ENCODE measurements at regions not wholly inside any gene's neighbourhood (a gene's known extent, or its start where the extent isn't known, plus 50 kb on each side); places are given as distances from the start of the nearest gene placed in this dataset.

- no TSS peak for BruUV-seq (replicated peaks)
- Histone ChIP-seq H3K4me1 (ENCODE audit: control insufficient read depth, extremely low read depth, insufficient read depth, low read length) (no peaks in the 10 kb centered on the region), H3K36me3 (ENCODE audit: control insufficient read depth in 2 of 2, extremely low read depth in 1 of 2, insufficient read depth in 2 of 2, low read length in 2 of 2) (no peaks in the 10 kb centered on the region), H2AFZ (ENCODE audit: low read depth, low read length) (no peak overlapping the region), H3K4me3 (replicated peaks in 1 of 3; ENCODE audit: insufficient read depth in 1 of 3, low read depth in 1 of 3, low read length in 3 of 3) (no peak overlapping the region), H3K27ac (ENCODE audit: insufficient read depth, low read depth, low read length) (no peak overlapping the region), H3K4me2 (ENCODE audit: insufficient read depth, low read length) (no peak overlapping the region), H3K27me3 (ENCODE audit: control insufficient read depth in 2 of 2, insufficient read depth in 2 of 2, low read length in 2 of 2) (no peaks in the 10 kb centered on the region), H3K9ac (replicated peaks; ENCODE audit: extremely low read depth, insufficient read depth, low read length) (no peak overlapping the region), H3K9me1 (replicated peaks; ENCODE audit: control insufficient read depth, extremely low read depth, insufficient read depth, low read length) (no peaks in the 10 kb centered on the region), H3K9me3 (replicated peaks; ENCODE audit: control insufficient read depth, insufficient read depth, low read length) (peaks cover 3% of the 10 kb centered on the region), H4K20me1 (replicated peaks; ENCODE audit: control insufficient read depth, extremely low read depth, insufficient read depth, low read length) (no peaks in the 10 kb centered on the region), H3K79me2 (ENCODE audit: control insufficient read depth, insufficient read depth, low read length) (no peaks in the 10 kb centered on the region)
- ChIA-PET CTCF (no interaction called here), POLR2A (no interaction called here)
- dilution Hi-C loops (cut with MboI; ENCODE audit: extremely low pct_ligation_motif_present, low sequenced_read_pairs) = no loop called here
- intact Hi-C loops (cut with micrococcal nuclease) = no loop called here
- DNase-seq (ENCODE audit: low read depth, low spot score) (no peak), FAIRE-seq (no peak)
- TF ChIP-seq EZH2 (IDR thresholded peaks at IDR 0.05; ENCODE audit: borderline replicate concordance, low read depth, low read length, severe bottlenecking) = no peak
- TF ChIP-seq FOS (IDR thresholded peaks at IDR 0.05; ENCODE audit: borderline replicate concordance, insufficient read depth, low read length) = no peak
- TF ChIP-seq MYC (IDR thresholded peaks at IDR 0.05; ENCODE audit: low read depth, low read length) = no peak
Measured at GRCh38 chr12:115466076-115466475, 782.1 kb upstream of the TBX3 start.

- intact Hi-C loops (cut with micrococcal nuclease) = no loop called here
- Histone ChIP-seq H3K36me3 (ENCODE audit: control insufficient read depth in 2 of 2, extremely low read depth in 1 of 2, insufficient read depth in 2 of 2, low read length in 2 of 2) (no peaks in the 10 kb centered on the region), H3K27ac (ENCODE audit: insufficient read depth, low read depth, low read length) (no peak overlapping the region), H4K20me1 (replicated peaks; ENCODE audit: control insufficient read depth, extremely low read depth, insufficient read depth, low read length) (no peaks in the 10 kb centered on the region), H2AFZ (ENCODE audit: low read depth, low read length) (no peak overlapping the region), H3K4me1 (ENCODE audit: control insufficient read depth, extremely low read depth, insufficient read depth, low read length) (no peaks in the 10 kb centered on the region), H3K9me1 (replicated peaks; ENCODE audit: control insufficient read depth, extremely low read depth, insufficient read depth, low read length) (no peaks in the 10 kb centered on the region), H3K27me3 (ENCODE audit: control insufficient read depth in 2 of 2, insufficient read depth in 2 of 2, low read length in 2 of 2) (no peaks in the 10 kb centered on the region), H3K4me2 (ENCODE audit: insufficient read depth, low read length) (no peak overlapping the region), H3K4me3 (replicated peaks in 1 of 3; ENCODE audit: insufficient read depth in 1 of 3, low read depth in 1 of 3, low read length in 3 of 3) (no peak overlapping the region), H3K79me2 (ENCODE audit: control insufficient read depth, insufficient read depth, low read length) (no peaks in the 10 kb centered on the region), H3K9ac (replicated peaks; ENCODE audit: extremely low read depth, insufficient read depth, low read length) (no peak overlapping the region), H3K9me3 (replicated peaks; ENCODE audit: control insufficient read depth, insufficient read depth, low read length) (peaks cover 2% of the 10 kb centered on the region)
- CTCF ChIA-PET = no interaction called here
- no peak for FAIRE-seq
- DNase-seq (ENCODE audit: low read depth, low spot score) = no peak
- dilution Hi-C loops (cut with MboI; ENCODE audit: extremely low pct_ligation_motif_present, low sequenced_read_pairs) = no loop called here
- TF ChIP-seq MYC (IDR thresholded peaks at IDR 0.05; ENCODE audit: low read depth, low read length) (no peak), MAX (IDR thresholded peaks at IDR 0.05; ENCODE audit: insufficient read depth, insufficient read length) (no peak), GATA2 (IDR thresholded peaks at IDR 0.05; ENCODE audit: insufficient read depth, insufficient read length, low read depth, low read length) (no peak), POLR2AphosphoS5 (IDR thresholded peaks at IDR 0.05; ENCODE audit: insufficient read depth, low read depth, low read length) (no peak), CTCF (IDR thresholded peaks at IDR 0.05; ENCODE audit: extremely low read depth in 1 of 2, insufficient read depth in 1 of 2, low read depth in 1 of 2, low read length in 2 of 2) (no peak), EZH2 (IDR thresholded peaks at IDR 0.05; ENCODE audit: borderline replicate concordance, low read depth, low read length, severe bottlenecking) (no peak), JUN (IDR thresholded peaks at IDR 0.05; ENCODE audit: borderline replicate concordance, insufficient read depth, insufficient read length, low read depth) (no peak), FOS (IDR thresholded peaks at IDR 0.05; ENCODE audit: borderline replicate concordance, insufficient read depth, low read length) (no peak), POLR2A (IDR thresholded peaks at IDR 0.05; ENCODE audit: low read depth, low read length) (no peak)
- POLR2A ChIA-PET = no interaction called here
- BruUV-seq (replicated peaks) = no TSS peak
Measured at GRCh38 chr12:115464661-115465060, 780.7 kb upstream of the TBX3 start.

Measured in endothelial cell of umbilical vein (primary cell).